ENCODE measurements at regions not wholly inside any gene's neighbourhood (a gene's known extent, or its start where the extent isn't known, plus 50 kb on each side); places are given as distances from the start of the nearest gene placed in this dataset.
"Not testable (repeated sequence)": the region's sequence is repeated elsewhere in the genome, so short reads cannot be mapped to it uniquely, and the experiment has no call there.

DNA sequence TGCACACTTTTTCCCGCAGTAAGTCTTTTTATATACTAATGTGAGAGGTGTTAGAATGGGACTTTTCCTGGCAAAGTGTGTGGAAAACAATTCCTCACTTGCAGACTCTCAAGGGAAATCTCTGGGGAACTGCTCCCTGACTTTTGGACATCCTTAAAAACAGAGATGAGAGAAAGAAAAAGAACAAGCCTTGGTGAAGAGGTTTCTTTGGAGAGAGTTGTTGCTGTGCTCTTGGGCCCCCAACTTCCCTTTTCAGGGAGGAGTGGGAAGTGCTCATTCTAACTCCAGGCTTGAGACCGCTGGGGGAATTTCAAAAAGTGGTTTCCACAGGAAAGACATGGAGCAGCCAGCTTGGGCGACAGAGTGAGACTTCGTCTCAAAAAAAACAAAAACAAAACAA is 142.6 kb upstream of the SPRED2 start:
- TF ChIP-seq SPI1 (IDR thresholded peaks at IDR 0.05; ENCODE audit: borderline replicate concordance, low read depth) (peak; percentile 47; the same call in 1 of the 2 replicates), GABPA (IDR thresholded peaks at IDR 0.05; ENCODE audit: low read depth) (no peak)
- Histone ChIP-seq H3K4me3 (replicated peaks; ENCODE audit: insufficient read depth, low read length) (no peak overlapping the region), H3K27me3 (ENCODE audit: insufficient read depth, poor library complexity, severe bottlenecking) (no peaks in the 10 kb centered on the region), H3K27ac (replicated peaks) (no peak overlapping the region)
- peak in 1 of 2 experiments; percentile 18 for DNase-seq (ENCODE audit: low read depth in 1 of 2, low spot score in 1 of 2)

DNA sequence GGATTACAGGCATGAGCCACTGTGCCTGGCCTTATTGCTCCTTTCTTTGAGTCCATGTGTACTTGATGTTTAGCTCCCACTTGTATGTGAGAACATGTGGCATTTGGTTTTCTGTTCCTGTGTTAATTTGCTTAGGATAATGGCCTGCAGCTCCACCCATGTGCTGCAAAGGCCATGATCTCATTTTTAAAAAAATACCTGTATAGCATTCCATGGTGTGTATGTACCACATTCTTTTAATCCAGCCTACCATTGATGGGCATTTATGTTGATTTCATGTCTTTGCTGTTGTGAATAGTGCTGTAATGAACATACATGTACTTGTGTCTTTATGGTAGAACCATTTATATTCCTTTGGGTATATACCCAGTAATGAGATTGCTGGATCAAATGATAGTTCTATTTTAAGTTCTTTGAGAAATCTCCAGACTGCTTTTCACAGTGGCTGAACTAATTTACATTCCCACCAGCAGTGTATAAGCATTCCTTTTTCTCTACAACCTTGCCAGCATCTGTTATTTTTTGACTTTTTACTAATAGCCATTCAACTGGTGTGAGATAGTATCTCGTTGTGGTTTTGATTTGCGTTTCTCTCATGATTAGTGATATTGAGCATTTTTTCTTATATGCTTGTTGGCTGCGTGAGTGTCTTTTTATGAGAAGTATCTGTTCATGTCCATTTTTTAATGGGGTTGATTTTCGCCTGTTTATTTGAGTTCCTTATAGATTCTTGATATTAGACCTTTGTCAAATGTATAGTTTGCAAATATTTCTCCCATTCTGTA is 136.4 kb upstream of the SPRED2 start:
- not testable (repeated sequence) for DNase-seq (ENCODE audit: low read depth in 1 of 2, low spot score in 1 of 2); H3K4me3 ChIP-seq (replicated peaks; ENCODE audit: insufficient read depth, low read length)

DNA sequence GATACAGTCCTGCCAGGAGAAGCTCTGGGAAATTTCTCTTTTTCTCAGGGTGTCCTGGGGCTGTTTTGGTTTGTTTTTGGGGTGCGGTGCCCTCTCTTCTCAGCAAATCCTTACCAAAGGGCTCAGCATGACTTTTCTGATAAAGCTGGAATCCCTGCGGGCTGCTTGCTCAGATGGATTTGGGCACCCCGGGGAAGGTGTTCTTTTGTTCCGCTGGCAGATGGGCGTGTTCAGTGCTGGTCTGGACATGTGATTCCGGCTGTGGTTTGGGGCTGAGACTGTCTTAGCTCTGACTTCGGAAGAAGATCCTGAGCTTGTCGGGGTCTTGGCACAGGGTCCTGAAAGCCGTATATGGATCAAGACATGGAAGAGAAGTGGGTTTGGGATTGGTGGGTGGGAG is 134.2 kb upstream of the SPRED2 start:
- no peak for TF ChIP-seq GABPA (IDR thresholded peaks at IDR 0.05; ENCODE audit: low read depth)
- TF ChIP-seq, protein P1, sequence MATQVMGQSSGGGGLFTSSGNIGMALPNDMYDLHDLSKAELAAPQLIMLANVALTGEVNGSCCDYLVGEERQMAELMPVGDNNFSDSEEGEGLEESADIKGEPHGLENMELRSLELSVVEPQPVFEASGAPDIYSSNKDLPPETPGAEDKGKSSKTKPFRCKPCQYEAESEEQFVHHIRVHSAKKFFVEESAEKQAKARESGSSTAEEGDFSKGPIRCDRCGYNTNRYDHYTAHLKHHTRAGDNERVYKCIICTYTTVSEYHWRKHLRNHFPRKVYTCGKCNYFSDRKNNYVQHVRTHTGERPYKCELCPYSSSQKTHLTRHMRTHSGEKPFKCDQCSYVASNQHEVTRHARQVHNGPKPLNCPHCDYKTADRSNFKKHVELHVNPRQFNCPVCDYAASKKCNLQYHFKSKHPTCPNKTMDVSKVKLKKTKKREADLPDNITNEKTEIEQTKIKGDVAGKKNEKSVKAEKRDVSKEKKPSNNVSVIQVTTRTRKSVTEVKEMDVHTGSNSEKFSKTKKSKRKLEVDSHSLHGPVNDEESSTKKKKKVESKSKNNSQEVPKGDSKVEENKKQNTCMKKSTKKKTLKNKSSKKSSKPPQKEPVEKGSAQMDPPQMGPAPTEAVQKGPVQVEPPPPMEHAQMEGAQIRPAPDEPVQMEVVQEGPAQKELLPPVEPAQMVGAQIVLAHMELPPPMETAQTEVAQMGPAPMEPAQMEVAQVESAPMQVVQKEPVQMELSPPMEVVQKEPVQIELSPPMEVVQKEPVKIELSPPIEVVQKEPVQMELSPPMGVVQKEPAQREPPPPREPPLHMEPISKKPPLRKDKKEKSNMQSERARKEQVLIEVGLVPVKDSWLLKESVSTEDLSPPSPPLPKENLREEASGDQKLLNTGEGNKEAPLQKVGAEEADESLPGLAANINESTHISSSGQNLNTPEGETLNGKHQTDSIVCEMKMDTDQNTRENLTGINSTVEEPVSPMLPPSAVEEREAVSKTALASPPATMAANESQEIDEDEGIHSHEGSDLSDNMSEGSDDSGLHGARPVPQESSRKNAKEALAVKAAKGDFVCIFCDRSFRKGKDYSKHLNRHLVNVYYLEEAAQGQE (IDR thresholded peaks at IDR 0.05; ENCODE audit: insufficient replicate concordance, low read depth): no peak
- no peak for TF ChIP-seq POLR2AphosphoS5 (IDR thresholded peaks at IDR 0.05; ENCODE audit: low read depth)
- TF ChIP-seq SPI1 (IDR thresholded peaks at IDR 0.05; ENCODE audit: borderline replicate concordance, low read depth): no peak
- TF ChIP-seq, protein P2, sequence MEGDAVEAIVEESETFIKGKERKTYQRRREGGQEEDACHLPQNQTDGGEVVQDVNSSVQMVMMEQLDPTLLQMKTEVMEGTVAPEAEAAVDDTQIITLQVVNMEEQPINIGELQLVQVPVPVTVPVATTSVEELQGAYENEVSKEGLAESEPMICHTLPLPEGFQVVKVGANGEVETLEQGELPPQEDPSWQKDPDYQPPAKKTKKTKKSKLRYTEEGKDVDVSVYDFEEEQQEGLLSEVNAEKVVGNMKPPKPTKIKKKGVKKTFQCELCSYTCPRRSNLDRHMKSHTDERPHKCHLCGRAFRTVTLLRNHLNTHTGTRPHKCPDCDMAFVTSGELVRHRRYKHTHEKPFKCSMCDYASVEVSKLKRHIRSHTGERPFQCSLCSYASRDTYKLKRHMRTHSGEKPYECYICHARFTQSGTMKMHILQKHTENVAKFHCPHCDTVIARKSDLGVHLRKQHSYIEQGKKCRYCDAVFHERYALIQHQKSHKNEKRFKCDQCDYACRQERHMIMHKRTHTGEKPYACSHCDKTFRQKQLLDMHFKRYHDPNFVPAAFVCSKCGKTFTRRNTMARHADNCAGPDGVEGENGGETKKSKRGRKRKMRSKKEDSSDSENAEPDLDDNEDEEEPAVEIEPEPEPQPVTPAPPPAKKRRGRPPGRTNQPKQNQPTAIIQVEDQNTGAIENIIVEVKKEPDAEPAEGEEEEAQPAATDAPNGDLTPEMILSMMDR (IDR thresholded peaks at IDR 0.05; ENCODE audit: insufficient read depth, low read length): no peak
- Histone ChIP-seq H3K4me3 (replicated peaks; ENCODE audit: insufficient read depth, low read length) (no peak overlapping the region), H3K27ac (replicated peaks) (no peak overlapping the region), H3K27me3 (ENCODE audit: insufficient read depth, poor library complexity, severe bottlenecking) (no peaks in the 10 kb centered on the region)
- peak in 1 of 2 experiments; percentile 48 for DNase-seq (ENCODE audit: low read depth in 1 of 2, low spot score in 1 of 2)

More for the DNA sequence above, 136.4 kb upstream of the SPRED2 start:
- not testable (repeated sequence) for H3K27me3 ChIP-seq (ENCODE audit: insufficient read depth, poor library complexity, severe bottlenecking); H3K27ac ChIP-seq (replicated peaks)

DNA sequence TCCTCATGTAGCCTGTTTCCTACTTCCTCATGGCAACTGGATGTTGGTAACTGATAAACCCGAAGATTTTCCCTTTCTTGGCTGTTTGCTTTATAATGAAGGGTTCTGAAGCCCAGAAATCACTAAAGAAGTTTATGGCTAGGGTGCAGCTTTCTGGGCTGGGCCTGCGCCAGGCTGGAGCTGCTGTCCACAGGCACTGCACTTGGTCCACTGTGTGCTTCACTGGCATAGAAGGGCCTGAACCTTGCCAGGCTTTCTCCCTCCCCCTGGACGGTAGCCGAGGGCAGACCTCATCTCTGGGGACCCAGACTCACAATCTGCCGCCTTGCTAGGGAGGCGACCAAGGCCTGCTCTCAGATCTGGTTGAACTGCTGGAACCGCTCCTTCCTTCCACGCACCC is 133.3 kb upstream of the SPRED2 start:
- Histone ChIP-seq H3K27ac (replicated peaks) (no peak overlapping the region), H3K4me3 (replicated peaks; ENCODE audit: insufficient read depth, low read length) (no peak overlapping the region), H3K27me3 (ENCODE audit: insufficient read depth, poor library complexity, severe bottlenecking) (no peaks in the 10 kb centered on the region)
- DNase-seq (ENCODE audit: low read depth in 1 of 2, low spot score in 1 of 2): no peak
- TF ChIP-seq SPI1 (IDR thresholded peaks at IDR 0.05; ENCODE audit: borderline replicate concordance, low read depth) (no peak), GABPA (IDR thresholded peaks at IDR 0.05; ENCODE audit: low read depth) (no peak), POLR2AphosphoS5 (IDR thresholded peaks at IDR 0.05; ENCODE audit: low read depth) (no peak)
- TF ChIP-seq, protein P2 (IDR thresholded peaks at IDR 0.05; ENCODE audit: insufficient read depth, low read length): no peak
- TF ChIP-seq, protein P1 (IDR thresholded peaks at IDR 0.05; ENCODE audit: insufficient replicate concordance, low read depth): no peak

DNA sequence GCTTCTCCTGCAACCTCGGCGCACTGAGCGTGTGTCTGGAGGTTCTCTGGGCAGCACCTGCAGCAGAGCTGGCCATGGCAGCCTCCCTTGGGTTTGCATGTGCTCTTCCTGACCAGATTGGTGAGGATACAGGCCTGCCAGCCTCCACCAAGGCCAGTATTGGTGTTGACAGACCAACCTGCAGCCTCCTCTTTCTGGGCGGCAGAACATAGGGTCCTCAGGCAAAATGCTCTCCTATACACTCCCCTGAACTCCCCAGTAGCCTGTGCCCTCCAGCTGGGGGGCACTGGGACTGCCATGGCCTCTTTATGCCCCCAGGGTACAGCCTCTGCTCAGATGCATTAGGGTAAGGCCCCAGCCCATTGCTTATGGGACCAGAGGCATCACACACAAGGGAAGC is 131.9 kb upstream of the SPRED2 start:
- Histone ChIP-seq H3K27me3 (ENCODE audit: insufficient read depth, poor library complexity, severe bottlenecking) (no peaks in the 10 kb centered on the region), H3K27ac (replicated peaks) (no peak overlapping the region), H3K4me3 (replicated peaks; ENCODE audit: insufficient read depth, low read length) (no peak overlapping the region)
- TF ChIP-seq POLR2AphosphoS5 (IDR thresholded peaks at IDR 0.05; ENCODE audit: low read depth): no peak
- TF ChIP-seq, protein P2 (IDR thresholded peaks at IDR 0.05; ENCODE audit: insufficient read depth, low read length): no peak
- TF ChIP-seq GABPA (IDR thresholded peaks at IDR 0.05; ENCODE audit: low read depth): no peak
- TF ChIP-seq, protein P1 (IDR thresholded peaks at IDR 0.05; ENCODE audit: insufficient replicate concordance, low read depth): no peak
- TF ChIP-seq SPI1 (IDR thresholded peaks at IDR 0.05; ENCODE audit: borderline replicate concordance, low read depth): no peak
- DNase-seq (ENCODE audit: low read depth in 1 of 2, low spot score in 1 of 2): no peak

All from HL-60 (cell line).